ENCODE measurements at regions not wholly inside any gene's neighbourhood (a gene's known extent, or its start where the extent isn't known, plus 50 kb on each side); places are given as distances from the start of the nearest gene placed in this dataset.

- no peak for DNase-seq (ENCODE audit: low read depth in 2 of 2)
Observed at GRCh38 chr5:171579976-171580411, 160.5 kb downstream of the FGF18 start.

- DNase-seq (ENCODE audit: low read depth in 2 of 2), result no peak
Observed at GRCh38 chr5:171580502-171581265, 161.2 kb downstream of the FGF18 start.

- no peak for DNase-seq (ENCODE audit: low read depth in 2 of 2)
Observed at GRCh38 chr5:171581781-171582180, 162.3 kb downstream of the FGF18 start.

DNA sequence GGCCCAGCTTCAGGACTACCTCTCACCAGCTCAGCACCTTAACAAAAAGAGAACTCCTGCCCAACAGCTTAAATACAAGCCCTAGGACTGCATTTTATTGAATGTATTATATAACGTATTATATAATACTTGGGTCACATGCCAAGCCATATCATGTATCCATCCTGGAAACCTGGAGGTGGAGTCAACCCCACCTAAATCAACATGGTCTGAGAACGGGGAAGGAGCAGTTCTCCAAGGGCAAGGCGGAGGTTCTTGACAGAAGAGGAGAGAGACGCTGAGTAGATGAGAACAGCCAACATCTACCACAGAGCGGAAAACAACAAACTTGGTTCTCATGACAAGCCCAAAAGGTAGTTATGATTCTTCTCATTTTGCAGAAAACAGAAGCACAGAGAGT is 163.4 kb downstream of the FGF18 start:
- DNase-seq (ENCODE audit: low read depth in 2 of 2), result no peak

DNA sequence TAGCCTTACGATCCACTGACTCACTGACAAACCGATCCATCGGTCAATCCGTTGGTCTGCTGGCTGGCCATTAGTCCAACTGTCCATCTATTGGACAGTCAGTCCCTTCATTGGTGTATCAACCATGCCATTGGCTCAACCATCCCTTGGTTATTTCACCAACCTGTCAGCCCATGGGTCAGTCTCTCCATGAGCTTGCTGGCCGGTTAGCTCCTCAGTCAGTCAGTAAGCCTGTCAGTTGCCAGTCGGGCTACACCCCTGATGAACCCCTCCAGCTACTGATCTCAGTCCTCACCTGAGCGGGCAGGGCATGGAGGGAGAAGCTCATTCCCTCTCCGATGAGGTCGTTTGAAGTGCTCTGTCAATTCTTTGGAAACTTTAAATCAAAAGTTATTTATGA is 166.5 kb downstream of the FGF18 start:
- DNase-seq (ENCODE audit: low read depth in 2 of 2), result no peak

DNA sequence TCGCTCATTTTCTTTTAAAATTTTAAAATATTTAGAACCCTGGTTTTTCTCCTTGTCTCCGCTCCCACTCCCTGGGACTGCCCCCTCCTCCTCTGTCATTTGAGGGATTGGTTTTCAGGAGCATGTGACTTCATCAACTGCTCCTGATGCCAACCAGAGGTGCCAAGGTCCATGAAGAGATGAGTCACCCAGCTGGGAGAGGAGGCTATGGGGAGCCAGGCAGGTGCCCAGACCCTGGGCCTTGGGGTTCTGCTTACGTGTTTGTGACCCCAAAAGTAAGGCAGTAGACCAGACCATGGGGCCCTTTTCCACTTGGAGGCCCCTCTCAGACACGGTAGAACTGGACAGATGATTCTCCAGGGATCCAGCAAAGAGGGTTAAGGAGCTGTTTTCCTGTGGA is 167.0 kb downstream of the FGF18 start:
- DNase-seq (ENCODE audit: low read depth in 2 of 2), result no peak

DNA sequence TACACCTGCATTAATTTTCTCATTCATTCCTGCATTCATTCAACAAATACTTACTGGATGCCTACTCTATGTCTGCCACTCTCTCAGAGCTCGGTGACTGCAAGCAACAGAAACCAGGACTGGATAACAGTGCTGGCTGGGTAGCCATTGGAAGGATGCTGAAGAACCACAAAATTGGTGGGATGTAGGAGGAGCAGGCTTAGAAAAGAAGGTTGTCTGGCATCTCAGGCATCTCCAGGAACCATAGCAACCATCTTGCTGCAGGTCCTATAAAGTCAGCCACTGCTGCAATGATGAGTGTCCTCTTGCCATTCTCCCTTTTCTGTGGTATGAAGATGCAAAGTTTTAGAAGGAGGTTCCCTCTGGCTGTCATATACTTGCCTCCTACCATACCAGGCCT is 168.6 kb downstream of the FGF18 start:
- no peak for DNase-seq (ENCODE audit: low read depth in 2 of 2)

- DNase-seq (ENCODE audit: low read depth in 2 of 2), result no peak
Observed at GRCh38 chr5:171588790-171589189, 169.3 kb downstream of the FGF18 start.

DNA sequence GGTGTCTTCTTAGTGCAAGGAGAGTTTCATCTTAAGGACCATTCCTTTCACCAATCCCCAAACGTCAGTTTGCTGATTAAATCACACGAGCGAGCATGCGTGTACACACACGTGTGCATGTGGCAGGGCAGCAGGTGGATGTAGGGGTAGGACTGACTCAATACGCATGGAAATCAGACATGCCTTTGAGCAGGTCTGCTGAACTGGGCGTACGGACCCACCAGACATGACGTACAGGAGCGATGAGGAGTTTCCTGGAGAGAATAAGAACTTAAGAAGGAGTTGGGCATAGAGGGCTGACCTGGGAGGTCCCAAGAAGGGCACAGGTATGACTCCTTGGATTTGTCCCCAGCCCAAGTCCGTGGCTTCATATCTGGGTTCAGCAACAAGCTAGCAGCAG is 170.0 kb downstream of the FGF18 start:
- no peak for DNase-seq (ENCODE audit: low read depth in 2 of 2)

DNA sequence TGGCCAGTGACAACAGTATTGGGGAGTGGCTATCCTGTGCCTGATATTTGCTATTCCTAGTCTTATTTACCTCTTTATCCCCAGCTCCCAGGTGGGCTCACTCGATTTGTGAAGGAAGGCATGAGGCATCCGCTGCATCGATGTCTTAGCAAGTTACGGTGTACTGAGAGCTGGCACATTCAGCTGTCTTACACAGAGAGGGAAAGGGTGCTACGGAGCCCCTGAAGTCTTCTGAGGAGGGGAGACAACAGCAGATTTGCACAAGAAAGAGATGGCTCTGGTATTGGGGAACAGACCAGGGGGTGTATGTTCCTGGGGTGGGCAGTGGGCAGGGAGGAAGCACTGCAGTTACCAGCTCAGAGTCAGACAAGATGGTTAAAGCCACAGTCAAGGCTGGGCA is 172.6 kb downstream of the FGF18 start:
- no peak for DNase-seq (ENCODE audit: low read depth in 2 of 2)

GRCh38 chr5:171592736-171593135 is 173.3 kb downstream of the FGF18 start:
- no peak for DNase-seq (ENCODE audit: low read depth in 2 of 2)

DNA sequence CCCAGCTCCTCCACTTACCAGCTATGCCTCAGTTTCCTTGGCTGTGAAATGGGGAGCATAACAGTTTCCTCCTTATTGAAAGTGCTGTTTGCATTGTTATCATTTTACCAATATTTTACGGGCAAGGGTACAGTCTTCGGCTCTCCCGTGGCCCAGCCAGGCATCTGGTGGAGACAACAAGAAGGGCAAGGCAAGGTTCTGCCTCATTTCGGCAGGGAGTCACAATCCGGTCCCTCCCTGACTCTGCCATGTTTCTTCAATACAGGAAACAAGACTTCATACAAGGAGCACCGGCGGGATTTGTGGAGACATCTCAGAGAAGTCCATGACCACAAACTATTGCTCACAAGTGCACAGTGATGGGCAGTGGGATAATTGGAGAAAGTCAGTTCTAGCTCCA is 174.0 kb downstream of the FGF18 start:
- no peak for DNase-seq (ENCODE audit: low read depth in 2 of 2)

GRCh38 chr5:171593976-171594375 is 174.5 kb downstream of the FGF18 start:
- DNase-seq (ENCODE audit: low read depth in 2 of 2), result no peak

- no peak for DNase-seq (ENCODE audit: low read depth in 2 of 2)
Observed at GRCh38 chr5:171595401-171595800, 176.0 kb downstream of the FGF18 start.

DNA sequence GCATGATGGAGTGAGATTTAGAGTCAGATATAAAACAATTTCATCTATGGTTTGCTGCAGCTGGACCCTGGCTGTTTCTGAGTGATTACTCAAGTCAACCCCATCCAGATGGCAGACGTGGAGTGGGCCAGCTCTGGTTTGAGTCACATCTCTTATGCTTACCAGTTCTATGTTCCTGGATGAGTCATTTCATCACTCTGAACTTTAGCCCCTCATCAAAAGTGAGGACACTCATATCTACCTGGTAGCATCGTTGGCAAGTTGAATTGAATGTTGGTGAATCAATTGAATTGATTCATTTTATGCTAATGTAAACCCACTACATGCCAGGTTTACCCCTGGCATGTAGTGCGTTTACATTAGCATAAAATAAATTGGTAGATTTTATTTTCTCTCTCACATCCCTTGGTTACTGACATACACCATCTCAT is 176.4 kb downstream of the FGF18 start:
- peak in 1 of 2 donors; percentile 10 for DNase-seq (ENCODE audit: low read depth in 2 of 2)

DNA sequence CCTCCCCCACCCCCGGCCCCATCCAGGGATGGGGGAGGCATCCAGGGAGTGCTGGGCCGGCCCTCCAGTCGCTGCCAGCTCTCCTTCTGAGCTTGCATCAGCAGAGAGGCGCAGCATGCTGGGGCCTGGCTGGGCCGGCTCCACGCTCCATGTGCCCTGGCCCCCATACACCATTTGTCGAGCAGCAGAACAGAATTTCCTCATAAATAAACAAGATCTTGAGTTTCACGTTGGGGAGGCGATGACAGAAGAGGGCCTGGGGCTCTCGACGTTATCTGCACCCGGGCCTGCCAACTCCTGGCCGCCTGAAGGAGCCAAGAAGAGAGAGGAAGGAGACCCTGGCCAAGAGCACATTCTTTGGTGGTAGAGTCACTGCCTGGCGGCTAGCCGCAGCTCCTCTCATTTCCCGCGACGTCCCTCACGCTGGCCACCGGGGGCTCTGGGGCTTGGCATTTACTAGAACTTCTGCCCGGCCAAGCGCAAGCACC is 177.0 kb downstream of the FGF18 start:
- DNase-seq (ENCODE audit: low read depth in 2 of 2), result no peak

GRCh38 chr5:171597946-171598640 is 178.6 kb downstream of the FGF18 start:
- DNase-seq (ENCODE audit: low read depth in 2 of 2), result no peak

GRCh38 chr5:171598641-171599152 is 179.2 kb downstream of the FGF18 start:
- no peak for DNase-seq (ENCODE audit: low read depth in 2 of 2)

GRCh38 chr5:171599411-171599810 is 180.0 kb downstream of the FGF18 start:
- no peak for DNase-seq (ENCODE audit: low read depth in 2 of 2)

- no peak for DNase-seq (ENCODE audit: low read depth in 2 of 2)
Observed at GRCh38 chr5:171599957-171600612, 180.6 kb downstream of the FGF18 start.

DNA sequence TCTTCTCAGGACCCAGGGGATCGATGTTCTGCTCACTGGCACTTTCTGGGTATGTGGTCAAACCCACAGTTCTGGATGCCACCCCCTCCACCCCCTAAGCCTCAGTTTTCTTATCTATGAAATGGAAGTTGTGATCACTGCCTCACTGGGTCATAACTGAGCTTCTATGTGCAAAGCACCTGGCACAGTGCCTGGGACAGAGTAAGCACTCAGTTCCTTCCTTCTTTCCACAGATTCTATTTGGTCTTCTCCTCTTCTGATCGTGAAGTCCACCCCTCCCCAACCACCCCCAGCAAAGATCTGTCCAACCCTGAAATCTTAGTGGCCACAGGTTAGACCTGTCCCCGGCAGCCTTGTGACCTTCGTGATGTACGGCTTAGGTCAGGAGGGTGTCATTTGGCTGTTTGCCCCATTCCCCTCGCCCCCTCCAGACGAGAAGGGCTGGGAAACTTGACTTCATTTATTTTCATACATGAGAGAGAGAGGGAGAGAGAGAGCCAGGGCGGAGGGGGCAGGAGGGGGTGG is 181.4 kb downstream of the FGF18 start:
- no peak for DNase-seq (ENCODE audit: low read depth in 2 of 2)

- DNase-seq (ENCODE audit: low read depth in 2 of 2), result no peak
Observed at GRCh38 chr5:171601266-171601881, 181.9 kb downstream of the FGF18 start.

Data from stimulated activated CD4-positive, alpha-beta T cell treated with anti-CD3 and anti-CD28 coated beads, Interleukin-15, amount 100 ng/mL, for 48 hours (primary cell).